Left lung (tissue), 4 donors: ENCODE measurements at regions not wholly inside any gene's neighbourhood (a gene's known extent, or its start where the extent isn't known, plus 50 kb on each side); places are given as distances from the start of the nearest gene placed in this dataset.

Source experiments
- ATAC-seq: fragments of 200-7000 bp; cut with Tn5 transposase; one replicate; pipeline ENCODE4 v1.9.1; 2020; ENCODE audit warnings: moderate library complexity
- DNase-seq, 4 donors: peaks; one replicate each; pipeline ENCODE4 v3.0.0-alpha.2; 2013 to 2020
- H3K27ac ChIP-seq, 2 donors: fragments of 200-600 bp; sonication (generic) in 1 of 2; one replicate each; pipeline versions ENCODE4 v1.5.0 to v1.8.0; 2020 to 2021
- H3K27me3 ChIP-seq, 2 donors: fragments of 200-600 bp; sonication (generic) in 1 of 2; one replicate each; pipeline versions ENCODE4 v1.5.0 to v1.8.0; 2020 to 2021
- H3K36me3 ChIP-seq, 2 donors: fragments of 200-600 bp; sonication (generic) in 1 of 2; one replicate each; pipeline versions ENCODE4 v1.5.0 to v1.8.0; 2020 to 2021
- H3K4me1 ChIP-seq, 2 donors: fragments of 200-600 bp; one replicate each; pipeline ENCODE4 v1.8.0; 2021
- H3K4me3 ChIP-seq, 2 donors: fragments of 200-600 bp; sonication (generic) in 1 of 2; one replicate each; pipeline versions ENCODE4 v1.5.0 to v1.8.0; 2020 to 2021; ENCODE audit warnings: mild to moderate bottlenecking in 1 of 2
- H3K9me3 ChIP-seq, 2 donors: fragments of 200-600 bp; sonication (generic) in 1 of 2; one replicate each; pipeline versions ENCODE4 v1.5.0 to v1.8.0; 2020 to 2021
- intact Hi-C, 2 donors: fragments of 100-400 bp; cut with DNase I; formaldehyde crosslinking; loops; one replicate each; pipeline versions ENCODE4 v1.11.2 to v1.14.2; 2022
- TF ChIP-seq, protein P1 (sequence below), 2 donors: fragments of 200-600 bp; sonication (generic) in 1 of 2; IDR thresholded peaks; one replicate each; pipeline versions ENCODE4 v1.5.0 to v1.8.0; 2021; ENCODE audit warnings: antibody characterized with exemption in 2 of 2
- donor health status: DM: no; HTN: yes; CAD: no.
- donor health status: DM: no; HTN: no; CAD: no.

DNA sequence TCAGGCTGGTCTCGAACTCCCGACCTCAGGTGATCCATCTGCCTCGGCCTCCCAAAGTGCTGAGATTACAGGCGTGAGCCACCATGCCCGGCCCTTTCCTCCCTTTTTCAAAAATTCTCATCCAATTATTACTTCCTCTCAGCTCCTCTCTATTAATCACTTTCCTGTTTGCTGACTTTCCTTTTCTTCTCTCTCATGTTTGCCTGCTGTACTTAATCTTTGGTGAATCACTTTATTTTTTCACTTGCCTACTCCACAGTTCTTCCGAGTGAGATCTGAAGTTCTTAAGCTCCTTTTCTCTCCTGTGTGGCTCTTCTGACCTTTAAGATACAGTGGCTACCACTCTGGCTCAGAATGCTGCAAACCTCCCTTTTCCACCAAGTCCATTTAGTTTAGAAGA is 126.3 kb upstream of the SERTAD2 start:
- H3K27me3 ChIP-seq: no peaks in the 10 kb centered on the region
- ATAC-seq (no peak), DNase-seq (no peak)
- H3K4me3 ChIP-seq: no peak overlapping the region
- TF ChIP-seq, protein P1, sequence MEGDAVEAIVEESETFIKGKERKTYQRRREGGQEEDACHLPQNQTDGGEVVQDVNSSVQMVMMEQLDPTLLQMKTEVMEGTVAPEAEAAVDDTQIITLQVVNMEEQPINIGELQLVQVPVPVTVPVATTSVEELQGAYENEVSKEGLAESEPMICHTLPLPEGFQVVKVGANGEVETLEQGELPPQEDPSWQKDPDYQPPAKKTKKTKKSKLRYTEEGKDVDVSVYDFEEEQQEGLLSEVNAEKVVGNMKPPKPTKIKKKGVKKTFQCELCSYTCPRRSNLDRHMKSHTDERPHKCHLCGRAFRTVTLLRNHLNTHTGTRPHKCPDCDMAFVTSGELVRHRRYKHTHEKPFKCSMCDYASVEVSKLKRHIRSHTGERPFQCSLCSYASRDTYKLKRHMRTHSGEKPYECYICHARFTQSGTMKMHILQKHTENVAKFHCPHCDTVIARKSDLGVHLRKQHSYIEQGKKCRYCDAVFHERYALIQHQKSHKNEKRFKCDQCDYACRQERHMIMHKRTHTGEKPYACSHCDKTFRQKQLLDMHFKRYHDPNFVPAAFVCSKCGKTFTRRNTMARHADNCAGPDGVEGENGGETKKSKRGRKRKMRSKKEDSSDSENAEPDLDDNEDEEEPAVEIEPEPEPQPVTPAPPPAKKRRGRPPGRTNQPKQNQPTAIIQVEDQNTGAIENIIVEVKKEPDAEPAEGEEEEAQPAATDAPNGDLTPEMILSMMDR (IDR thresholded peaks at IDR 0.05): no peak
- H3K36me3 ChIP-seq: no peaks in the 10 kb centered on the region
- intact Hi-C loops: no loop called here
- peaks cover 0 to 12% of the 10 kb centered on the region in 2 donors for H3K4me1 ChIP-seq
- peaks cover 0 to 8% of the 10 kb centered on the region in 2 donors for H3K9me3 ChIP-seq
- H3K27ac ChIP-seq: no peak overlapping the region

DNA sequence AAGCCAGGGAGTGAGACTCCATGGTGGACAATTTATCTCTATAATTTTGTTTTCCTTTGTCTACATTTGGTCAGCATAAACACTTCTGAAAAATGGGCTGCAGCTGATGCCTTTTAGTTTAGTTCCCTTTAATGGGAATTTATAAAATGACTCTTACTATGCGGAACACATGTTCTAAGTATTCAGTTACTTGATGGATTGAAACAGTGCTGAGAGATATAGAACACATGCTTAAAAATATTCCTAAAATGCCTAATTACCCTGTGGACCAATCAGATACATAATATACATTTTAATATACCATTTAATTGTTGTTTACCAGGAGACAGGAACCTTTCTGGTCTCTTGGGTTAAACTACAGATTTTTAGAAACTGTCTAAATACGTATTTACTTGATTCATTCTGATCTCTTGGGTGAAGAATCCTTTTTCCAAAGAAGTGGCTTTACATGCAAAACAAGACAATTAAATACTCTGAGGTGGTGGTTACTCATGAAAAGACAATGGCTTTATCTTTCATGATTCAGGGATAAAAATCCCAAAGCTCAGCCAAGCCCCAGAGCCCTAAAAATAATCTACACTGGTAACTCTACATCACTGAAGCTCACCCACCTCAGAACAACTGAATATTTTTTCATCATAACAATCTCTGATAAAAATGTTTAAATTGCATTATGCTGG is 128.1 kb upstream of the SERTAD2 start:
- Histone ChIP-seq H3K4me1 (peaks cover 0 to 12% of the 10 kb centered on the region in 2 donors), H3K27ac (no peak overlapping the region), H3K36me3 (no peaks in the 10 kb centered on the region), H3K4me3 (no peak overlapping the region), H3K27me3 (no peaks in the 10 kb centered on the region), H3K9me3 (no peaks in the 10 kb centered on the region)
- no peak for ATAC-seq
- DNase-seq: no peak
- TF ChIP-seq, protein P1 (IDR thresholded peaks at IDR 0.05): no peak
- intact Hi-C loops: no loop called here

DNA sequence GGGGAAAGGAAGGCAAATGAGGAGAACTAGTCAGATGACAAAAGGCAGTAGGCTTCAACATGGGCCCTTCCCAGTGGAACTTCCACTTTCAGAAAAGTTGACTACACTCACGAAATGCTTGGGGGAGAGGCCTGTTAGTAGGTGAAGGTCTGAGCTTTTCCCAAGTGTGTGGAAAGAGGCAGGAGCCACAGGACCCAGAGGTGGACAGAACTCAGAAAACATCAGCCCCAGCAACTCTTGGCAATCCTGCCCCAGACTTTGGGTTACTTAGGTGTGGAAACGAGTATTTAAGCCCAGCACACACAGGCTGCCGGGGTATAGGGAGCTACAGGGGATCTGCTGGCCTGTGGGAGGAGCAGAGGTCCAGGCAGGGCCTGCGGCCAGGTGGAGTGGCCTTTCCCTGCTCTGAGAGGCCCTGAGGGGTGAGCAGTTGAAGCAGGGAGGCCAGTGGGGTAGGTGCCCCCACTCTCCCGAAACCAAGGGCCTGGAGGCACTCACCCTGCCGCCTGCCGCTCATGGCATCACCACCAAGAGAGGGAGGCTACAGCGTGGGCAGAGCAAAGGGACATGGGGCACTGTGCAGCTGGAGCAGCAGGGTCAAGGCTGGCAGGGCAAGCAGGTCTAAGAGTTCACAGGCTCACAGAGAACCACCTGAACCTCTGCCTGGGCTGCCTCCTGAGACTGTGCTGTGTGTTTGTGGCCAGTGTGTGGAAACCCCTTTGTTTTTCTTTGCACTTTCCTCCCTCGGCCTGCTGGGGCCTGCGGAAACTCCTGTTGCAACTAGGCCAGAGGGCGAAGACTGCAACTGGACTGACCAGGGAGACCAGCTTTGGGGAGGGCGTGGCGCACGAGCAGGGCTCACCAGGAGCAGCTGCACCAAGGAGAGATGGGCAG is 130.7 kb upstream of the SERTAD2 start:
- no peak overlapping the region for H3K27ac ChIP-seq
- DNase-seq (no peak), ATAC-seq (peak; percentile 24)
- intact Hi-C loops: no loop called here
- no peaks in the 10 kb centered on the region for H3K36me3 ChIP-seq
- peaks cover 0 to 7% of the 10 kb centered on the region in 2 donors for H3K4me1 ChIP-seq
- TF ChIP-seq, protein P1 (IDR thresholded peaks at IDR 0.05): no peak
- no peaks in the 10 kb centered on the region for H3K9me3 ChIP-seq
- no peaks in the 10 kb centered on the region for H3K27me3 ChIP-seq
- no peak overlapping the region for H3K4me3 ChIP-seq

DNA sequence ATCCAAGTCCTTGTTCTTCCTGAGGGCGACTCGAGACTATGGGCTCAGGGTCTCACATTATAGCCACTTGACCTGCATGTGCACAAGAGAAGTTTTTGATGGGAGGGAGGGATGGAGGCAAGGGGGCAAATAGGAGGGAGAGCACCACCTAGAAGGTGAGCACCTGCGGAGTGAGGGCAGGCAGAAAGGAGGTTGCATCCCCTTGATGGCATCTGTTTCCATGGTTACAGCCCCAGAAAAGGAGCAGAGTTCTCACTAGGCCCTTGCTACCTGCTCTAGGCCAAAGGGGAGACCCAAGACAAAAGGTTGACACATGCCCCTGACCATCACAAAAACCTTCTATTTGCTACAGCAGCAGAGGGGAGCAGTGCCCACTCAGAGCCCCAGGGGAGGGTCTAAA is 131.5 kb upstream of the SERTAD2 start:
- TF ChIP-seq, protein P1 (IDR thresholded peaks at IDR 0.05): no peak
- H3K36me3 ChIP-seq: no peaks in the 10 kb centered on the region
- intact Hi-C loops: no loop called here
- H3K27me3 ChIP-seq: no peaks in the 10 kb centered on the region
- no peak overlapping the region for H3K4me3 ChIP-seq
- ATAC-seq (no peak), DNase-seq (no peak)
- no peak overlapping the region for H3K27ac ChIP-seq
- H3K4me1 ChIP-seq: no peaks in the 10 kb centered on the region
- no peaks in the 10 kb centered on the region for H3K9me3 ChIP-seq

DNA sequence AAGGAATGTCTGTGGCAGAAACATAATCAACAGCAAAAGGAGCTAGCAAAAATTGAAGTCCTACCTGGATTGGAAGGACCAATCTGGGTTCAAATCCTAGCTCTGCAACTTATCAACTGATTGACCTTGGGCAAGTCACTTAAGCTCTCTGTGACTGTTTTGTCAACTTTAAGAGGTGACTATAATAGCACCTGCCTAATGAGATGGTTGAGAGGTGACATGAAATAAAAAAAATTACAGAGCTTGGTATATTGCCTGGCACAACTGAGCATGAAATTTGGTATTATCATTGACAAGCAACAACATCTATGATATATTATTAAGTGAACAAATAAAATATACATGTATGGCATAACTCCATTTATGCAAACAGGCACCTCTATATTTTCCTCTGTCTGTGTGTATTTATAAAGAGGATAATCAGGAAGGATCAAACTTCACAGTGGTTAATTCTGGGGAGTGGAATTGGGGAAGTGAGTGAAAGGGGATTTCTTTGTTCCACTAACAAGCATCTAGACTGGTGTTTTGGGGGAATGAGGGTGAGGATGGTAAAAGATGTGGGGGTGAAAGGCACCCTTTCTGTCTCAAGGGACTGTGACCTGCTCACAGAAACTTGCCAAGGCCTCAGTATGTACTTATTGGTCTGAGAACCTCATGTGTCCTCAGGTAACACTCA is 132.8 kb upstream of the SERTAD2 start:
- Histone ChIP-seq H3K27ac (no peak overlapping the region), H3K36me3 (no peaks in the 10 kb centered on the region), H3K4me1 (no peaks in the 10 kb centered on the region), H3K9me3 (no peaks in the 10 kb centered on the region), H3K27me3 (no peaks in the 10 kb centered on the region), H3K4me3 (no peak overlapping the region)
- DNase-seq (no peak), ATAC-seq (no peak)
- TF ChIP-seq, protein P1 (IDR thresholded peaks at IDR 0.05): no peak
- intact Hi-C loops: no loop called here
